ENCODE measurements at regions not wholly inside any gene's neighbourhood (a gene's known extent, or its start where the extent isn't known, plus 50 kb on each side); places are given as distances from the start of the nearest gene placed in this dataset.
"Not testable (repeated sequence)": the region's sequence is repeated elsewhere in the genome, so short reads cannot be mapped to it uniquely, and the experiment has no call there.

GRCh38 chr7:101728873-101729240 lies 88.6 kb upstream of the CUX1 start:
- not testable (repeated sequence) for TF ChIP-seq CTCF (IDR thresholded peaks at IDR 0.05; ENCODE audit: low read depth, low read length, poor library complexity, severe bottlenecking); EZH2phosphoT487 (IDR thresholded peaks at IDR 0.05; ENCODE audit: borderline replicate concordance, low read length)
